A673 (cell line): ENCODE measurements at regions not wholly inside any gene's neighbourhood (a gene's known extent, or its start where the extent isn't known, plus 50 kb on each side); places are given as distances from the start of the nearest gene placed in this dataset.

ENCODE experiments used
- BruUV-seq: library from RNA; stranded (reverse); fragments of 400-500 nt; replicated peaks from 2 replicates; lab custom pipeline; 2021; lab: Mats Ljungman, UMichigan
- CTCF ChIA-PET: fragments of 300-600 bp; sonication (Branson Sonifier 250); formaldehyde crosslinking; loops from one replicate; lab custom pipeline; 2022; ENCODE audit warnings: antibody characterized with exemption; lab: Charles Lee
- POLR2A ChIA-PET: fragments of 300-600 bp; sonication (Branson Sonifier 250); formaldehyde crosslinking; loops from one replicate; lab custom pipeline; 2022; ENCODE audit warnings: antibody characterized with exemption; ENCODE audit not compliant: low non-redundant PET; lab: Charles Lee
- DNase-seq: peaks from one replicate; pipeline ENCODE4 v3.0.0-alpha.2; 2015; ENCODE audit warnings: low spot score
- H3K27ac ChIP-seq: fragments of 200-600 bp; sonication (generic); 2 replicates; pipeline ENCODE4 v1.5.1; 2016; ENCODE audit warnings: mixed run types, low read depth, mild to moderate bottlenecking, mixed read lengths, antibody characterized with exemption, low read length; ENCODE audit not compliant: poor library complexity, severe bottlenecking
- H3K27me3 ChIP-seq: fragments of 200-600 bp; sonication (generic); replicated peaks from 2 replicates; pipeline ENCODE4 v1.6.1; 2017; ENCODE audit warnings: mixed run types, low read depth, mild to moderate bottlenecking, mixed read lengths, antibody characterized with exemption, low read length; ENCODE audit not compliant: insufficient read depth, poor library complexity
- H3K36me3 ChIP-seq: fragments of 200-600 bp; sonication (generic); 2 replicates; pipeline ENCODE4 v1.6.1; 2016; ENCODE audit warnings: mixed run types, mild to moderate bottlenecking, mixed read lengths, antibody characterized with exemption, low read length; ENCODE audit not compliant: insufficient read depth, poor library complexity, severe bottlenecking
- H3K4me1 ChIP-seq: fragments of 200-600 bp; sonication (generic); 2 replicates; pipeline ENCODE4 v1.6.1; 2017; ENCODE audit warnings: mixed run types, mild to moderate bottlenecking, mixed read lengths, antibody characterized with exemption, low read length; ENCODE audit not compliant: insufficient read depth, poor library complexity, severe bottlenecking
- H3K4me3 ChIP-seq: fragments of 200-600 bp; sonication (generic); 2 replicates; pipeline ENCODE4 v1.5.1; 2016; ENCODE audit warnings: low read depth, mixed run types, mild to moderate bottlenecking, mixed read lengths, low read length; ENCODE audit not compliant: poor library complexity, severe bottlenecking
- H3K9me3 ChIP-seq: fragments of 200-600 bp; sonication (generic); 2 replicates; pipeline ENCODE4 v1.6.1; 2016; ENCODE audit warnings: mixed run types, low read depth, mild to moderate bottlenecking, mixed read lengths, antibody characterized with exemption, low read length; ENCODE audit not compliant: poor library complexity, severe bottlenecking
- EZH2 ChIP-seq: fragments of 200-600 bp; sonication (generic); IDR thresholded peaks from 2 replicates; pipeline ENCODE4 v1.6.1; 2017; ENCODE audit warnings: borderline replicate concordance, low read depth, mild to moderate bottlenecking, mixed read lengths, antibody characterized with exemption, low read length; ENCODE audit not compliant: poor library complexity, severe bottlenecking
- intact Hi-C: fragments of 100-400 bp; cut with micrococcal nuclease; formaldehyde crosslinking; loops from one replicate; pipeline ENCODE4 v1.10.0; 2022; ENCODE audit not compliant: unreplicated experiment
- TF ChIP-seq, protein P1 (sequence below): fragments of 300-800, 200-600 bp; sonication (generic); conservative IDR thresholded peaks from 2 replicates; pipeline ENCODE4 v1.5.1; 2017; ENCODE audit warnings: low read depth, mild to moderate bottlenecking, antibody characterized with exemption, low read length, moderate library complexity, mixed read lengths

DNA sequence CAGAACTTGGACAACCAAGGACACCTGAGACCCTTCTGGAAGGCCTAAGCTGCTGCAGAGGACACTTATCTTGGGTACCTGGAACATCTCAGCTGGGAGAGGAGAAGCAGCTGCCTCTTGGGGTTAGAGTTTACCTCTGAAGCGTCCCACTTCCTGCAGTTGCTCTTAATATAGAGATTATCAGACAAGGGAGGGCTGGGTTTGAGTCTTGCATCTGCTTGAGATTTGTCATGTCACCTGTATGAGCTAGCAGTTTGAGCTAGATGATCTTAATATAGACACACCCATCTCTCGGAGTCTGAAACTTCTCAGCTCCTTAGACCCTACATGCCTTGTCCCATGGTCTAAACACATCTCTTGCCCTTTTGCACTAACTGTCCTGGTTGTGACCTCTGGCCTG, 93.1 kb upstream of the CCL1 start:
- CTCF ChIA-PET: no interaction called here

DNA sequence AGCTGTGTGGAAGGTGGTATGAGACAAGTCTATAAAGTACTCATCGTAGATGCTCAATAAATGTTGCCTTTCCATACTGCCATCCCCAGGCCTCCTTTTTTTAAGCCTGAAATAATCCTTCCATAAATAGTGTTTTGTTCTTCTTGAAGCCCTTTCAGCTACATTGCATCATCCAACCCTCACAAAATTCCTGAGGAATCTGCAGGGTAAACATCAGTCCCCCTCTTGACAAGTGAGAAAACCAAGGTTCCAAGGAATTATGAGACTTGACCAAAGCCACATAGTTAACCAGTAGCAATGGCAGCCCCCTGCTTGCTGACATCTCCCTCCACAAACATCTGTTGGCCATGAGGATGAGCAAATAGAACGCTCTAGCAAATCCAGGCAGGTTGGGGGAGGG, 89.7 kb upstream of the CCL1 start:
- intact Hi-C loops: no loop called here
- TF ChIP-seq, protein P1, sequence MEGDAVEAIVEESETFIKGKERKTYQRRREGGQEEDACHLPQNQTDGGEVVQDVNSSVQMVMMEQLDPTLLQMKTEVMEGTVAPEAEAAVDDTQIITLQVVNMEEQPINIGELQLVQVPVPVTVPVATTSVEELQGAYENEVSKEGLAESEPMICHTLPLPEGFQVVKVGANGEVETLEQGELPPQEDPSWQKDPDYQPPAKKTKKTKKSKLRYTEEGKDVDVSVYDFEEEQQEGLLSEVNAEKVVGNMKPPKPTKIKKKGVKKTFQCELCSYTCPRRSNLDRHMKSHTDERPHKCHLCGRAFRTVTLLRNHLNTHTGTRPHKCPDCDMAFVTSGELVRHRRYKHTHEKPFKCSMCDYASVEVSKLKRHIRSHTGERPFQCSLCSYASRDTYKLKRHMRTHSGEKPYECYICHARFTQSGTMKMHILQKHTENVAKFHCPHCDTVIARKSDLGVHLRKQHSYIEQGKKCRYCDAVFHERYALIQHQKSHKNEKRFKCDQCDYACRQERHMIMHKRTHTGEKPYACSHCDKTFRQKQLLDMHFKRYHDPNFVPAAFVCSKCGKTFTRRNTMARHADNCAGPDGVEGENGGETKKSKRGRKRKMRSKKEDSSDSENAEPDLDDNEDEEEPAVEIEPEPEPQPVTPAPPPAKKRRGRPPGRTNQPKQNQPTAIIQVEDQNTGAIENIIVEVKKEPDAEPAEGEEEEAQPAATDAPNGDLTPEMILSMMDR: no peak
- no peak for TF ChIP-seq EZH2
- Histone ChIP-seq H3K36me3 (no peaks in the 10 kb centered on the region), H3K4me3 (no peak overlapping the region), H3K4me1 (no peaks in the 10 kb centered on the region), H3K27ac (no peak overlapping the region), H3K9me3 (no peaks in the 10 kb centered on the region), H3K27me3 (no peaks in the 10 kb centered on the region)
- BruUV-seq: no TSS peak
- POLR2A ChIA-PET: interaction anchor here (0.9 kb wide), 1 partner anchor 1033 kb away, joined by 3 read pairs; no protein-coding TSS in a partner anchor
- CTCF ChIA-PET: no interaction called here
- no peak for DNase-seq

More for the DNA sequence above, 93.1 kb upstream of the CCL1 start:
- H3K27ac ChIP-seq: no peak overlapping the region
- no TSS peak for BruUV-seq
- no peak overlapping the region for H3K4me3 ChIP-seq
- DNase-seq: no peak
- H3K27me3 ChIP-seq: no peaks in the 10 kb centered on the region
- intact Hi-C loops: no loop called here
- POLR2A ChIA-PET: no interaction called here
- H3K36me3 ChIP-seq: no peaks in the 10 kb centered on the region
- no peaks in the 10 kb centered on the region for H3K9me3 ChIP-seq
- H3K4me1 ChIP-seq: no peaks in the 10 kb centered on the region
- TF ChIP-seq, protein P1: no peak
- no peak for TF ChIP-seq EZH2

- Histone ChIP-seq H3K36me3 (no peaks in the 10 kb centered on the region), H3K27ac (no peak overlapping the region), H3K4me1 (no peaks in the 10 kb centered on the region), H3K9me3 (no peaks in the 10 kb centered on the region), H3K4me3 (no peak overlapping the region), H3K27me3 (no peaks in the 10 kb centered on the region)
- intact Hi-C loops: no loop called here
- no peak for DNase-seq
- no TSS peak for BruUV-seq
- ChIA-PET POLR2A (no interaction called here), CTCF (no interaction called here)
- TF ChIP-seq, protein P1: no peak
- TF ChIP-seq EZH2: no peak
Measured at GRCh38 chr17:34451313-34451712, 88.3 kb upstream of the CCL1 start.
